H1 (cell line): ENCODE measurements at regions not wholly inside any gene's neighbourhood (a gene's known extent, or its start where the extent isn't known, plus 50 kb on each side); places are given as distances from the start of the nearest gene placed in this dataset.

Experiments used
- EP300 ChIP-seq, 2 experiments: IDR thresholded peaks; 1 replicate in 1 of 2; 2 replicates in 1 of 2; pipeline ENCODE4 v1.6.1; 2011 to 2012; ENCODE audit warnings: low read depth in 2 of 2, low read length in 2 of 2, mild to moderate bottlenecking in 2 of 2, borderline replicate concordance in 1 of 2, inconsistent platforms in 1 of 2, moderate library complexity in 1 of 2

DNA sequence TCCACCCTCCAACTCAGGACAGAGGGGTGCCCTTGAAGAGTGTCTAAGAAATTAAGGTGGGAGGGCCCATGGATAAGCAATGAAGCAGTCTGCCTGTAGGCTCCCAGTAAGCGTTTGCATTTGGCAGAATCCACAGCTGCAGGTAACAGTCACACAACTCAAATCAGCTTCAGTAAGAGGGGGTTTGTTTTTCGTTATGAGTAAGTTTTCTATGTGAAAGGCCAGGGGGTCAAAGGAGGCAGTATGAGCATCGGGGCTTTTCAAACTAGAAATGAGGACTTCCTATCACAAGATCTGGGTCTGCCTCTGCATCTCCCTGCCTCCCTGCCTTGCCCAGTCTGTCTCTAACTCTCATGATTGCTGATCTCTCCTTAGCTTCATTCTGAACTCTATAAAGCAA lies 128.1 kb upstream of the CCL2 start (continued):
- no peak for TF ChIP-seq EP300 (IDR thresholded peaks at IDR 0.05; ENCODE audit: borderline replicate concordance in 1 of 2, low read depth in 2 of 2, low read length in 2 of 2)
